ENCODE measurements at regions not wholly inside any gene's neighbourhood (a gene's known extent, or its start where the extent isn't known, plus 50 kb on each side); places are given as distances from the start of the nearest gene placed in this dataset.
"Not testable (repeated sequence)": the region's sequence is repeated elsewhere in the genome, so short reads cannot be mapped to it uniquely, and the experiment has no call there.

DNA sequence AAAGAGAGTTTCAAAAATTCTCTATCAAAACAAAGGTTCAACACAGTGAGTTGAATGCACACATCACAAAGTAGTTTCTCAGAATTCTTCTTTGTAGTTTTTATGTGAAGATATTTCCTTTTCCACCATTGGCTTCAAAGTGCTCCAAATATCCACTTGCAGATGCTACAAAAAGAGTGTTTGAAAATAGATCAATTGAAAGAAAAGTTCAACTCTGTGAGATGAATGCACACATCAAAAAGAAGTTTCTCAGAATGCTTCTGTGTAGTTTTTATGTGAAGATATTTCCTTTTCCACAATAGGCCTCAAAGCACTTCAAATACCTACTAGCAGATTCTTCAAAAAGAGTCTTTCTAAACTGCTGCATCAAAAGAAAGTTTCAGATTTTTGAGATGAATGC is 298.3 kb upstream of the DEFB115 start:
- TF ChIP-seq POLR2AphosphoS5 (IDR thresholded peaks at IDR 0.05; ENCODE audit: low read depth); JUNB (IDR thresholded peaks at IDR 0.05; ENCODE audit: unreplicated experiment); EZH2phosphoT487 (IDR thresholded peaks at IDR 0.05; ENCODE audit: unreplicated experiment); EZH2 (IDR thresholded peaks at IDR 0.05; ENCODE audit: low read depth, unreplicated experiment): not testable (repeated sequence)
- TF ChIP-seq, protein P1, sequence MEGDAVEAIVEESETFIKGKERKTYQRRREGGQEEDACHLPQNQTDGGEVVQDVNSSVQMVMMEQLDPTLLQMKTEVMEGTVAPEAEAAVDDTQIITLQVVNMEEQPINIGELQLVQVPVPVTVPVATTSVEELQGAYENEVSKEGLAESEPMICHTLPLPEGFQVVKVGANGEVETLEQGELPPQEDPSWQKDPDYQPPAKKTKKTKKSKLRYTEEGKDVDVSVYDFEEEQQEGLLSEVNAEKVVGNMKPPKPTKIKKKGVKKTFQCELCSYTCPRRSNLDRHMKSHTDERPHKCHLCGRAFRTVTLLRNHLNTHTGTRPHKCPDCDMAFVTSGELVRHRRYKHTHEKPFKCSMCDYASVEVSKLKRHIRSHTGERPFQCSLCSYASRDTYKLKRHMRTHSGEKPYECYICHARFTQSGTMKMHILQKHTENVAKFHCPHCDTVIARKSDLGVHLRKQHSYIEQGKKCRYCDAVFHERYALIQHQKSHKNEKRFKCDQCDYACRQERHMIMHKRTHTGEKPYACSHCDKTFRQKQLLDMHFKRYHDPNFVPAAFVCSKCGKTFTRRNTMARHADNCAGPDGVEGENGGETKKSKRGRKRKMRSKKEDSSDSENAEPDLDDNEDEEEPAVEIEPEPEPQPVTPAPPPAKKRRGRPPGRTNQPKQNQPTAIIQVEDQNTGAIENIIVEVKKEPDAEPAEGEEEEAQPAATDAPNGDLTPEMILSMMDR (conservative IDR thresholded peaks at IDR 0.05; ENCODE audit: low read depth in 2 of 2) = not testable (repeated sequence)
